NCI-H526 (cell line): ENCODE measurements at regions not wholly inside any gene's neighbourhood (a gene's known extent, or its start where the extent isn't known, plus 50 kb on each side); places are given as distances from the start of the nearest gene placed in this dataset.

Source experiments
- DNase-seq, 2 experiments: peaks; one replicate each; lab custom pipeline; 2025; lab: John Stamatoyannopoulos, UW

GRCh38 chr3:148082506-148083280 lies 615.0 kb upstream of the AGTR1 start:
- no peak for DNase-seq

GRCh38 chr3:148083526-148084182 lies 614.0 kb upstream of the AGTR1 start:
- no peak for DNase-seq

GRCh38 chr3:148084931-148085330 lies 612.8 kb upstream of the AGTR1 start:
- DNase-seq, result no peak

- DNase-seq, result no peak
Measured at GRCh38 chr3:148087601-148088371, 609.9 kb upstream of the AGTR1 start.

- DNase-seq, result no peak
Measured at GRCh38 chr3:148089171-148089570, 608.5 kb upstream of the AGTR1 start.

GRCh38 chr3:148090156-148090555 lies 607.5 kb upstream of the AGTR1 start:
- no peak for DNase-seq

GRCh38 chr3:148092624-148093347 lies 604.9 kb upstream of the AGTR1 start:
- DNase-seq, result no peak

GRCh38 chr3:148093753-148094152 lies 604.0 kb upstream of the AGTR1 start:
- no peak for DNase-seq

GRCh38 chr3:148095962-148096361 lies 601.7 kb upstream of the AGTR1 start:
- DNase-seq, result no peak

GRCh38 chr3:148100476-148100875 lies 597.2 kb upstream of the AGTR1 start:
- no peak for DNase-seq

GRCh38 chr3:148101061-148101460 lies 596.6 kb upstream of the AGTR1 start:
- no peak for DNase-seq

- no peak for DNase-seq
Measured at GRCh38 chr3:148102156-148102555, 595.5 kb upstream of the AGTR1 start.

- DNase-seq, result no peak
Measured at GRCh38 chr3:148106062-148106461, 591.6 kb upstream of the AGTR1 start.

GRCh38 chr3:148126956-148127355 lies 570.7 kb upstream of the AGTR1 start:
- no peak for DNase-seq

- peak in 1 of 2 experiments; percentile 3 for DNase-seq
Measured at GRCh38 chr3:148128136-148128535, 569.6 kb upstream of the AGTR1 start.

- DNase-seq, result no peak
Measured at GRCh38 chr3:148131990-148132638, 565.6 kb upstream of the AGTR1 start.

- no peak for DNase-seq
Measured at GRCh38 chr3:148136816-148137215, 560.9 kb upstream of the AGTR1 start.

GRCh38 chr3:148146241-148146640 lies 551.5 kb upstream of the AGTR1 start:
- no peak for DNase-seq

GRCh38 chr3:148146947-148147826 lies 550.5 kb upstream of the AGTR1 start:
- no peak for DNase-seq

GRCh38 chr3:148147903-148148302 lies 549.8 kb upstream of the AGTR1 start:
- no peak for DNase-seq

GRCh38 chr3:148149556-148149955 lies 548.1 kb upstream of the AGTR1 start:
- no peak for DNase-seq
